Common myeloid progenitor, CD34-positive (primary cell): ENCODE measurements at regions not wholly inside any gene's neighbourhood (a gene's known extent, or its start where the extent isn't known, plus 50 kb on each side); places are given as distances from the start of the nearest gene placed in this dataset.
A peak's percentile ranks its signal among the peaks of the same experiment; 100 is the strongest.
"Not testable (repeated sequence)": the region's sequence is repeated elsewhere in the genome, so short reads cannot be mapped to it uniquely, and the experiment has no call there.

ENCODE experiments used
- CTCF ChIA-PET: fragments of 350-600 bp; sonication (Branson Sonifier 250); formaldehyde crosslinking; loops from one replicate; lab custom pipeline; 2021; ENCODE audit warnings: antibody characterized with exemption; lab: Charles Lee
- POLR2A ChIA-PET: fragments of 350-600 bp; sonication (Branson Sonifier 250); formaldehyde crosslinking; loops from one replicate; lab custom pipeline; 2021; ENCODE audit warnings: antibody characterized with exemption; lab: Charles Lee
- DNase-seq, 3 donors: peaks; one replicate each; pipeline versions ENCODE4 v3.0.0 to v3.0.0-alpha.2; 2013
- H3K27ac ChIP-seq, 2 experiments: 1 replicate in 1 of 2; 2 replicates in 1 of 2; pipeline ENCODE4 v1.7.0; 2013; ENCODE audit warnings: inconsistent platforms in 2 of 2, low read length in 2 of 2, mild to moderate bottlenecking in 2 of 2, low read depth in 1 of 2, moderate library complexity in 1 of 2; ENCODE audit not compliant: severe bottlenecking in 2 of 2, insufficient read depth in 1 of 2, poor library complexity in 1 of 2
- H3K27me3 ChIP-seq, 5 experiments: replicated peaks in 2 of 5; 1 replicate in 3 of 5; 2 replicates in 2 of 5; pipeline versions ENCODE4 v1.6.1 to v1.7.0; 2013; ENCODE audit warnings: low read length in 4 of 5, mild to moderate bottlenecking in 2 of 5, moderate library complexity in 2 of 5, inconsistent platforms in 1 of 5; ENCODE audit not compliant: insufficient read depth in 5 of 5, control insufficient read depth in 4 of 5
- H3K36me3 ChIP-seq, 4 experiments: 1 replicate in 2 of 4; 2 replicates in 2 of 4; pipeline versions ENCODE4 v1.6.1 to v1.7.0; 2013; ENCODE audit warnings: low read length in 3 of 4, control low read depth in 1 of 4, mild to moderate bottlenecking in 1 of 4; ENCODE audit not compliant: control insufficient read depth in 4 of 4, insufficient read depth in 4 of 4
- H3K4me1 ChIP-seq, 4 experiments: 1 replicate in 3 of 4; 2 replicates in 1 of 4; pipeline versions ENCODE4 v1.6.1 to v1.7.1; 2013; ENCODE audit warnings: low read length in 3 of 4, mild to moderate bottlenecking in 3 of 4, control low read depth in 1 of 4, inconsistent platforms in 1 of 4, moderate library complexity in 1 of 4; ENCODE audit not compliant: control insufficient read depth in 4 of 4, insufficient read depth in 4 of 4; ENCODE audit errors: control extremely low read depth in 1 of 4
- H3K4me3 ChIP-seq, 7 experiments: 1 replicate in 4 of 7; 2 replicates in 3 of 7; pipeline versions ENCODE4 v1.5.1 to v1.7.0; 2013; ENCODE audit warnings: mild to moderate bottlenecking in 7 of 7, low read length in 6 of 7, moderate library complexity in 6 of 7, inconsistent platforms in 2 of 7, low read depth in 2 of 7, control low read depth in 1 of 7; ENCODE audit not compliant: insufficient read depth in 4 of 7, control insufficient read depth in 1 of 7; ENCODE audit errors: extremely low read depth in 1 of 7
- H3K9me3 ChIP-seq, 5 experiments: 1 replicate in 4 of 5; 2 replicates in 1 of 5; pipeline versions ENCODE4 v1.6.1 to v1.7.1; 2013; ENCODE audit warnings: low read length in 4 of 5, mild to moderate bottlenecking in 2 of 5, inconsistent platforms in 1 of 5, low read depth in 1 of 5, moderate library complexity in 1 of 5; ENCODE audit not compliant: control insufficient read depth in 4 of 5, insufficient read depth in 2 of 5; ENCODE audit errors: control extremely low read depth in 1 of 5
- WGBS: methylation state at CpG from one replicate; pipeline ENCODE4 v1.1.5; 2013; ENCODE audit not compliant: insufficient coverage; 5-methylcytosine and 5-hydroxymethylcytosine counted together

DNA sequence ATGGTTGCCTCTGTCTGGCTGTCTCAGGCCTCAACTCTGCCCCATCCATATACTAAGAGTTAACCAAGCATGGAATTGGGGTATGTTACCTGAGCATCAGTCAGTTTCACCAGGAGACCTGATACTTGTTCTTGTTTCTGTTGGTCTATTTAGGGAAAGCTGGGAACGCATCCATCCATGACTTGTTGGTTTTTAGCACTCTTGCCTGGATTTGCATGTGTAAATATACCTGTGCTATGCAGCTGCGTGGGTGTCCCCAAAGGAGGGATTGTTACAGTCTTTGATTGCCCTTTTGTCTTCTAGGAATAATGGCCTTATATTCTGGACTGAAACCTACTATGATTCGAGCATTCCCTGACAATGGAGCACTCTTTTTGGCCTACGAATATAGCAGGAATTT lies 151.9 kb upstream of the PABPC3 start:
- H3K27ac ChIP-seq, H3K4me3 ChIP-seq, CTCF ChIA-PET, H3K4me1 ChIP-seq, H3K36me3 ChIP-seq, H3K9me3 ChIP-seq, DNase-seq, POLR2A ChIA-PET, H3K27me3 ChIP-seq: not testable (repeated sequence)
- WGBS: 83% methylated on average over 2 of the region's 4 CpGs

GRCh38 chr13:24948977-24949376 lies 147.0 kb upstream of the PABPC3 start:
- H3K36me3 ChIP-seq, H3K4me3 ChIP-seq, H3K27ac ChIP-seq, H3K27me3 ChIP-seq, CTCF ChIA-PET, POLR2A ChIA-PET, H3K9me3 ChIP-seq: not testable (repeated sequence)
- WGBS: no CpG with 5 or more reads among the region's 2 CpGs
- peak in 2 of 3 donors; percentile 13 to 39 for DNase-seq
- H3K4me1 ChIP-seq: peaks cover 0 to 12% (median 7%) of the 10 kb centered on the region in 4 experiments

DNA sequence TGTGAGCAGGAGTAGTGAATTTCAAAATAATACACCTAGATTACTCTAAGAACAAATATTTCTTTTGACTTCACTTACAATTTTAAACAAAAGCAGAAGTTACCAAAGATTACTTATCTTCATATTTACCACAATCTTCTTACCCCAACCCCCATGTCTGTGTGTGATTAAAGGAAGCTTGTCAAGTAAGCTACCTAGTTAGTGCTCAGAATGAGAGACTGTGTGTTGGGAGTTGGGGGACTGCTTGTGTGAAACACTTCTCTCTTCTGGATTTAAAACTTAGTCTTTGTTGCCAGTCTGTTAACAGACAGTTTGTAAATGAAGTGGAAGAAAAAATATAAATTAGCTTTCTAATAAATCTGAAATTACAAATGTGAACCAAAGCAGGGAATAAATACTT lies 145.3 kb upstream of the PABPC3 start:
- H3K27ac ChIP-seq, H3K36me3 ChIP-seq, H3K4me3 ChIP-seq, H3K9me3 ChIP-seq, POLR2A ChIA-PET, H3K27me3 ChIP-seq: not testable (repeated sequence)
- CTCF ChIA-PET: interaction anchor here (0.7 to 0.9 kb wide), 2 partner anchors 17 to 85 kb away, joined by 3 read pairs; no protein-coding TSS in a partner anchor
- peak in 2 of 3 donors; percentile 50 to 62 for DNase-seq
- H3K4me1 ChIP-seq: peaks cover 0 to 12% (median 7%) of the 10 kb centered on the region in 4 experiments

- peak overlapping the region in 4 of 7 experiments; percentile 17 to 48 (median 44) for H3K4me3 ChIP-seq
- H3K36me3 ChIP-seq, POLR2A ChIA-PET, H3K27me3 ChIP-seq, DNase-seq, H3K4me1 ChIP-seq, H3K9me3 ChIP-seq, H3K27ac ChIP-seq: not testable (repeated sequence)
- WGBS: no CpG with 5 or more reads among the region's 5 CpGs
- CTCF ChIA-PET: interaction anchor here (0.6 to 1.9 kb wide), 5 partner anchors 17 to 388 kb away, joined by 3 to 9 read pairs (median 3); no protein-coding TSS in a partner anchor
Measured at GRCh38 chr13:24967970-24968369, 128.0 kb upstream of the PABPC3 start.

DNA sequence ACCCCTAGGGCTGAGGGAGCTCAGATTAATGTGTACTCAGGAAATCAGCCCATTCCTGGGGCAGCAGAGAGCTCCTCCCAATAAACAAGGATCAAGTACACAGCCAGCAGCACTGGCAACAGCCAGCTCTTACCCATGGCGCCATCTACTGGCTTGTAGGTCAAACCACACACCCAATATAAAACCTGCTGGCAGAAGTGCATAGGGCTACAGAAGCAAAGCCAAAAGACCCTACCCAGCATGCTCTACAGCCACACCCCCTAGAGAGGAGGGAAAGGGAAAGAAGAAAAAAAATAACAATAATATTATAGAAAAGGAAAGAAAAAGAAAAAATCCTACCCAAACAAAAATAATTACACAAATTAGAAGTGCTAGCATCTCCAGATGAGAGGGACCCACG lies 127.5 kb upstream of the PABPC3 start:
- no CpG with 5 or more reads among the region's 2 CpGs for WGBS
- H3K9me3 ChIP-seq, POLR2A ChIA-PET, H3K27ac ChIP-seq, H3K27me3 ChIP-seq, H3K36me3 ChIP-seq, H3K4me1 ChIP-seq: not testable (repeated sequence)
- CTCF ChIA-PET: interaction anchor here (0.6 to 1.9 kb wide), 7 partner anchors 18 to 389 kb away, joined by 3 to 9 read pairs (median 4); no protein-coding TSS in a partner anchor
- peak overlapping the region in 2 of 7 experiments; percentile 43 to 45 for H3K4me3 ChIP-seq
- peak in 2 of 3 donors; percentile 42 to 53 for DNase-seq

- H3K36me3 ChIP-seq, H3K4me3 ChIP-seq, CTCF ChIA-PET, POLR2A ChIA-PET, H3K27ac ChIP-seq, H3K27me3 ChIP-seq, DNase-seq, H3K4me1 ChIP-seq, H3K9me3 ChIP-seq: not testable (repeated sequence)
- 100% methylated on average over 1 of the region's 9 CpGs for WGBS
Measured at GRCh38 chr13:24973102-24973501, 122.8 kb upstream of the PABPC3 start.

GRCh38 chr13:24981181-24981803 lies 114.6 kb upstream of the PABPC3 start:
- H3K9me3 ChIP-seq, H3K27me3 ChIP-seq, H3K27ac ChIP-seq, CTCF ChIA-PET, H3K4me3 ChIP-seq, POLR2A ChIA-PET, H3K4me1 ChIP-seq, H3K36me3 ChIP-seq, DNase-seq: not testable (repeated sequence)
- WGBS: no CpG with 5 or more reads among the region's 3 CpGs
